Astrocyte of the spinal cord (primary cell): ENCODE measurements at regions not wholly inside any gene's neighbourhood (a gene's known extent, or its start where the extent isn't known, plus 50 kb on each side); places are given as distances from the start of the nearest gene placed in this dataset.
"Not testable (repeated sequence)": the region's sequence is repeated elsewhere in the genome, so short reads cannot be mapped to it uniquely, and the experiment has no call there.

Source experiments
- DNase-seq: peaks from one replicate; pipeline ENCODE4 v3.0.0; 2011; ENCODE audit warnings: low read depth, low spot score
- H3K4me3 ChIP-seq: 2 replicates; pipeline ENCODE4 v1.5.1; 2011; ENCODE audit warnings: low read depth, mild to moderate bottlenecking, low read length, moderate library complexity
- CTCF ChIP-seq: IDR thresholded peaks from 2 replicates; pipeline ENCODE4 v1.5.1; 2012; ENCODE audit warnings: low read depth, mild to moderate bottlenecking, low read length, inconsistent platforms
- in situ Hi-C: cut with HindIII; loops from 2 replicates; pipeline ENCODE4 v1.10.0; 2017; ENCODE audit warnings: low sequenced_read_pairs

- in situ Hi-C loops, result no loop called here
- peak; percentile 94 for DNase-seq
- TF ChIP-seq CTCF, result no peak
- H3K4me3 ChIP-seq, result no peak overlapping the region
Observed at GRCh38 chr2:39871291-39871761, 92.3 kb upstream of the THUMPD2 start.

- in situ Hi-C loops, result no loop called here
- H3K4me3 ChIP-seq, result no peak overlapping the region
- TF ChIP-seq CTCF, result no peak
- no peak for DNase-seq
Observed at GRCh38 chr2:39870871-39871270, 91.8 kb upstream of the THUMPD2 start.

GRCh38 chr2:39867268-39867667 is 88.2 kb upstream of the THUMPD2 start:
- no peak overlapping the region for H3K4me3 ChIP-seq
- DNase-seq, result no peak
- no peak for TF ChIP-seq CTCF
- in situ Hi-C loops, result no loop called here

GRCh38 chr2:39865751-39866150 is 86.7 kb upstream of the THUMPD2 start:
- no peak for DNase-seq
- TF ChIP-seq CTCF, result no peak
- in situ Hi-C loops, result no loop called here
- H3K4me3 ChIP-seq, result no peak overlapping the region

- DNase-seq, H3K4me3 ChIP-seq, in situ Hi-C loops: not testable (repeated sequence)
Observed at GRCh38 chr2:39863672-39864071, 84.6 kb upstream of the THUMPD2 start.

GRCh38 chr2:39860538-39860937 is 81.5 kb upstream of the THUMPD2 start:
- in situ Hi-C loops, result no loop called here
- no peak overlapping the region for H3K4me3 ChIP-seq
- no peak for DNase-seq
- TF ChIP-seq CTCF, result no peak

GRCh38 chr2:39858677-39859076 is 79.6 kb upstream of the THUMPD2 start:
- in situ Hi-C loops, result no loop called here
- no peak for DNase-seq

More at GRCh38 chr2:39858677-39859076, 79.6 kb upstream of the THUMPD2 start:
- no peak for TF ChIP-seq CTCF
- no peak overlapping the region for H3K4me3 ChIP-seq
